ENCODE measurements at regions not wholly inside any gene's neighbourhood (a gene's known extent, or its start where the extent isn't known, plus 50 kb on each side); places are given as distances from the start of the nearest gene placed in this dataset.
A peak's percentile ranks its signal among the peaks of the same experiment; 100 is the strongest.

DNA sequence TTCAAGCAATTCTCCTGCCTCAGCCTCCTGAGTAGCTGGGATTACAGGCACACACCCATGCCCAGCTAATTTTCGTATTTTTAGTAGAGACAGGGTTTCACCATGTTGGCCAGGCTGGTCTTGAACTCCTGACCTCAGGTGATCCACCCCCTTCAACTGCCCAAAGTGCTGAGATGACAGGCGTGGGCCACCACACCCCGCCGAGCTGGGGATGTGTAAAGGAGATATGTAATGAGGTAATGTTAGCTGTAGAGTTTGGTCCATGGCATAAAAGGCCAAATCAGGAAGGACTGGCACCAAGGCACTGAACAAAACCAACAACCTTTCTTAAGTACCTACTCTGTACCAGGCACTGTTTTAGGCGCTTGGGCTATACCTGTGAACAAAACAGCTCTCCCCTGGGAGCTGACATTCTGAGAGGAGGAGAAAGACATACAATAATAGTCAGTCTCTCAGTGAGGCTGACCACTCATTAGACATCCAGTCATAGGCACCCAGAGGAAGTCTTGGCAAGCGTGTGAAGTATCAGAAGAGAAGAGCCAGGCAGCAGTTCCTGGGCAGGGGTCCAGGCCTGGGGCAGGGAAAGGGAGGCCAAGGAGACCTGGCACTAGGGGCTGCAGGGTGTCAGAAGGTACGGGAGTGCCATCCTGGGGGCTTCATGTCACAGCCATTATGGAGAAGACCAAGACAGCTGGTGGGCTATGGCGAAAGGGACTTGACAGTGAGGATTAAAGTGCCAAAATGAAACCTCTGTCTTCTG is 164.8 kb upstream of the DTNBP1 start:
- no peak overlapping the region for H2AFZ ChIP-seq (ENCODE audit: control insufficient read depth, low read depth, low read length)
- TF ChIP-seq ETV6 (conservative IDR thresholded peaks at IDR 0.05 in 1 of 2, IDR thresholded peaks at IDR 0.05 in 1 of 2; ENCODE audit: borderline replicate concordance in 1 of 2, low read depth in 1 of 2) (no peak), CREB1 (IDR thresholded peaks at IDR 0.05; ENCODE audit: low read depth) (no peak), MEF2B (IDR thresholded peaks at IDR 0.05; ENCODE audit: partially characterized antibody, poor library complexity, severe bottlenecking) (peak; percentile 16), LARP7 (IDR thresholded peaks at IDR 0.05) (no peak), GABPA (IDR thresholded peaks at IDR 0.05; ENCODE audit: low read depth) (no peak), SMC3 (IDR thresholded peaks at IDR 0.05; ENCODE audit: borderline replicate concordance, low read length) (no peak), RFX5 (IDR thresholded peaks at IDR 0.05; ENCODE audit: low read depth, low read length) (no peak)
- TF ChIP-seq, protein P1, sequence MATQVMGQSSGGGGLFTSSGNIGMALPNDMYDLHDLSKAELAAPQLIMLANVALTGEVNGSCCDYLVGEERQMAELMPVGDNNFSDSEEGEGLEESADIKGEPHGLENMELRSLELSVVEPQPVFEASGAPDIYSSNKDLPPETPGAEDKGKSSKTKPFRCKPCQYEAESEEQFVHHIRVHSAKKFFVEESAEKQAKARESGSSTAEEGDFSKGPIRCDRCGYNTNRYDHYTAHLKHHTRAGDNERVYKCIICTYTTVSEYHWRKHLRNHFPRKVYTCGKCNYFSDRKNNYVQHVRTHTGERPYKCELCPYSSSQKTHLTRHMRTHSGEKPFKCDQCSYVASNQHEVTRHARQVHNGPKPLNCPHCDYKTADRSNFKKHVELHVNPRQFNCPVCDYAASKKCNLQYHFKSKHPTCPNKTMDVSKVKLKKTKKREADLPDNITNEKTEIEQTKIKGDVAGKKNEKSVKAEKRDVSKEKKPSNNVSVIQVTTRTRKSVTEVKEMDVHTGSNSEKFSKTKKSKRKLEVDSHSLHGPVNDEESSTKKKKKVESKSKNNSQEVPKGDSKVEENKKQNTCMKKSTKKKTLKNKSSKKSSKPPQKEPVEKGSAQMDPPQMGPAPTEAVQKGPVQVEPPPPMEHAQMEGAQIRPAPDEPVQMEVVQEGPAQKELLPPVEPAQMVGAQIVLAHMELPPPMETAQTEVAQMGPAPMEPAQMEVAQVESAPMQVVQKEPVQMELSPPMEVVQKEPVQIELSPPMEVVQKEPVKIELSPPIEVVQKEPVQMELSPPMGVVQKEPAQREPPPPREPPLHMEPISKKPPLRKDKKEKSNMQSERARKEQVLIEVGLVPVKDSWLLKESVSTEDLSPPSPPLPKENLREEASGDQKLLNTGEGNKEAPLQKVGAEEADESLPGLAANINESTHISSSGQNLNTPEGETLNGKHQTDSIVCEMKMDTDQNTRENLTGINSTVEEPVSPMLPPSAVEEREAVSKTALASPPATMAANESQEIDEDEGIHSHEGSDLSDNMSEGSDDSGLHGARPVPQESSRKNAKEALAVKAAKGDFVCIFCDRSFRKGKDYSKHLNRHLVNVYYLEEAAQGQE (IDR thresholded peaks at IDR 0.05; ENCODE audit: low read depth, low read length) = no peak
- DNase-seq (ENCODE audit: low read depth, low spot score) (no peak), FAIRE-seq (no peak), ATAC-seq (no peak; the same call in 2 of the 3 replicates)
- H3K9me3 ChIP-seq (replicated peaks; ENCODE audit: control insufficient read depth, insufficient read depth, low read length) = no peaks in the 10 kb centered on the region
- ChIA-PET RAD21 (ENCODE audit: unreplicated experiment) (interaction anchor here (0.6 to 1.4 kb wide), 2 partner anchors 50 to 74 kb away, joined by 3 read pairs; no protein-coding TSS in a partner anchor), POLR2A (interaction anchor here (1.1 kb wide), 1 partner anchor 51 kb away, joined by 5 read pairs; no protein-coding TSS in a partner anchor), CTCF (interaction anchor here (0.5 to 2.0 kb wide), 4 partner anchors 13 to 694 kb away, joined by 3 to 5 read pairs (median 4); no protein-coding TSS in a partner anchor), SMC1A (ENCODE audit: uncharacterized antibody, unreplicated experiment) (interaction anchor here (0.6 to 1.9 kb wide), 2 partner anchors 9 to 268 kb away, joined by 3 to 4 read pairs; no protein-coding TSS in a partner anchor)
- H3K27me3 ChIP-seq (replicated peaks in 1 of 2; ENCODE audit: control insufficient read depth in 2 of 2, insufficient read depth in 2 of 2, low read length in 1 of 2) = no peaks in the 10 kb centered on the region
- BruUV-seq (replicated peaks) = no TSS peak
- H3K9ac ChIP-seq (ENCODE audit: control insufficient read depth, insufficient read depth, low read length) = no peak overlapping the region
- 52% methylated on average over 8 of the region's 8 CpGs for WGBS (ENCODE audit: insufficient coverage, insufficient replicate concordance, low lambda C conversion rate, missing lambda C conversion rate)
- H3K4me2 ChIP-seq (ENCODE audit: control insufficient read depth, insufficient read depth) = no peak overlapping the region
- no peaks in the 10 kb centered on the region for H4K20me1 ChIP-seq (ENCODE audit: control insufficient read depth, insufficient read depth)
- H3K79me2 ChIP-seq (ENCODE audit: control insufficient read depth, insufficient read depth, low read length) = no peaks in the 10 kb centered on the region
- H3K36me3 ChIP-seq (ENCODE audit: control insufficient read depth in 2 of 2, insufficient read depth in 2 of 2, low read length in 1 of 2) = no peaks in the 10 kb centered on the region
- in situ Hi-C loops (cut with MboI) = no loop called here
- H3K4me1 ChIP-seq (ENCODE audit: control insufficient read depth, insufficient read depth, low read length) = peaks cover 9% of the 10 kb centered on the region
- H3K27ac ChIP-seq (ENCODE audit: control insufficient read depth, insufficient read depth) = no peak overlapping the region
- H3K4me3 ChIP-seq = no peak overlapping the region
- intact Hi-C loops (cut with micrococcal nuclease; ENCODE audit: unreplicated experiment) = no loop called here

All from GM12878 (cell line).